GM18505 (cell line): ENCODE measurements at regions not wholly inside any gene's neighbourhood (a gene's known extent, or its start where the extent isn't known, plus 50 kb on each side); places are given as distances from the start of the nearest gene placed in this dataset.
"Not testable (repeated sequence)": the region's sequence is repeated elsewhere in the genome, so short reads cannot be mapped to it uniquely, and the experiment has no call there.

Source experiments
- ATAC-seq: cut with Tn5 transposase; IDR thresholded peaks from one replicate; pipeline ENCODE4 v1.9.1; 2021; ENCODE audit not compliant: unreplicated experiment
- POLR2A ChIP-seq: IDR thresholded peaks from 4 replicates; pipeline ENCODE4 v1.6.1; 2011; ENCODE audit warnings: borderline replicate concordance; ENCODE audit not compliant: insufficient read depth, insufficient read length; ENCODE audit errors: extremely low read depth

DNA sequence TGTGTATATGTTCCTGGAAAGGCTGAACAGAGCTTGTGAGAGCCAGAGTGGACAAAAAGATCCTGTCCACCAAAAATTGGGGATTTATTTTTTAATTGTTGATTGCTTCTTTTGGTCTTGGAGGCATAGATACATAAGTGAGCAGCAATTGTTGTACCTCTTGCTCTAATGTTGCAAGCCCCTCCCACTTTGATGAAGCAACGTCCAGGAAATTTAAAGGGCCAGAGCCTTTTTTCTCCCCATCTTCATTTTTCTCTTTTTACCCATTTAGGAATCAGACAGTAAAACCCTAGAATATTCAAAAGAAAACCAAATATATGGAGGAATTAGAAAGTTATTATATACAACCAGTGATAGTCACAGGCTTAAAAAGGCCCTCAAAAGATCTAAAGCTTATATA, 871.8 kb upstream of the NRXN1 start:
- ATAC-seq: no peak

DNA sequence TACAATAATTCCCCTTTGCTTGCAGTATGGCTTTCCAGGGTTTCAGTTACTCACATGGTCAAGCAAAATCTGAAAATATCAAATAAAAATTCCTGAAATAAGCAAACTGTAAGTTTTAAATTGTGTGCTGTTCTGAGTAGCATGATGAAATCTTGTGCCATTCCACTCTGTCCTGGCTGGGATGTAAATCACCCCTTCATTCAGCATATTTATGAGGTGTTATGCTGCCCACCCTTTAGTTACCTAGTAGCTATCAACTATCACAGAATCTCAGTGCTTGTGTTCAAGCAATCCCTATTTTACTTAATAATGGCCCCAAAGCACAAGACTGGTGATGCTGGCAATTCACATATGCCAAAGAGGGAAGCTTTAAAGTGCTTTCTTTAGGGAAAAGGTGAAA, 867.7 kb upstream of the NRXN1 start:
- no peak for ATAC-seq
- no peak for TF ChIP-seq POLR2A

More for the DNA sequence above, 871.8 kb upstream of the NRXN1 start:
- no peak for TF ChIP-seq POLR2A

DNA sequence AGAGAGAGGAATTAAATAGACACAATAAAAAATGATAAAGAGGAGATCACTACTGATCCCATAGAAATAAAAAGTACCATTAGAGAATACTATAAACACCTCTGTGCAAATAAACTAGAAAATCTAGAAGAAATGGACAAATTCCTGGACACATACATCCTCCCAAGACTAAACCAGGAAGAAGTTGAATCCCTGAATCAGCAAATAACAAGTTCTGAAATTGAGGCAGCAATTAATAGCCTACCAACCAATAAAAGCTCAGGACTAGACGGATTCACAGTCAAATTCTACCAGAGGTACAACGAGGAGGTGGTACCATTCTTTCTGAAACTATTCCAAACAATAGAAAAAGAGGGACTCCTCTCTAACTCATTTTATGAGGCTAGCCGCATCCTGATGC, 862.7 kb upstream of the NRXN1 start:
- not testable (repeated sequence) for ATAC-seq

DNA sequence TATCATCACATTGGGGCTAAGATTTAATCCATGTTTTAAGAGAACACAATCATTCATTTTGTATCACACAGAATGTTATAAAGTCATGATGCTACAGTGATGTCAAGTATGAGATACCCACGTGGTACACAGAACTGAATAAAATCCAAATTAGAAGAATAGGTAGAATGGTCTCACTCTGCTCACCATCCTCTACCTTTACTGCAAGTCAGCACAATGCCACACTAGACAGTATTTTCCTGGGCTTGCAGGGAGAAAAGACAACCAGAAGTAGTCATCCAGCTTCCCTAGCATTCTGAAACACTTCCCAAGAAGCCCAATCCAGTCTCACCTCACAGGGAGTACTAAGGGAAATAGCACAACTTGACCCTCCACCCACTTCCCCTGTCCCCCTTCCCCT, 856.2 kb upstream of the NRXN1 start:
- ATAC-seq: no peak
- TF ChIP-seq POLR2A: no peak

DNA sequence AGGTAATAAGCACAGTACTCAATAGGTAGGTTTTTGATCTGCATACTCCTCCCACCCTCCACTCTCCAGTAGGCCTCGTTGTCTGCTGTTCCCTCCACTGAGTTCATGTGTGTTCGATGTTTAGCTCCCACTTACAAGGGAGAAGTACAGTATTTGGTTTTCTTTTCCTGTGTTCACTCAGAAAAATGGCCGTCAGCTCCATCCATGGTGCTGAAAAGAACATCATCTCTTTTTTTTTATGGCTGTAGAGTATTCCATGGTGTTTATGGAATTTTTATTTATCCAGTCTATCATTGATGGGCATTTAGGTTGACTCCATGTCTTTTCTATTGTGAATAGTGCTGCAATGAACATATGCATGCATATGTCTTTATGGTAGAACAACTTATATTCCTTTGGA, 849.7 kb upstream of the NRXN1 start:
- ATAC-seq: no peak
- TF ChIP-seq POLR2A: no peak

DNA sequence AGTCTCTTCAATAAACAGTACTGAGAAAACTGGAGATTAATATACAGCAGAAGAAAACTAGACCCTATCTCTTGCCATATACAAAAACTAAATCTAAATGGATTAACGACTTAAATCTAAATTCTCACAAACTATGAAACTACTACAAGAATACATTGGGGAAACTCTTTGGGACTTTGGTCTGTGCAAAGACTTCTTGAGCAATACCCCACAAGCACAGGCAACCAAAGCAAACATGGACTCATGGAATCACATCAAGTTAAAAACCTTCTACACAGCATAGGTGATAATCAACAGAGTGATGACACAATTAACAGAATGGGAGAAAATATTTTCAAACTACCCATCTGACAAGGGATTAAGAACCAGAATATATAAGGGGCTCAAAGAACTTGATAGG, 848.2 kb upstream of the NRXN1 start:
- TF ChIP-seq POLR2A: no peak
- no peak for ATAC-seq

DNA sequence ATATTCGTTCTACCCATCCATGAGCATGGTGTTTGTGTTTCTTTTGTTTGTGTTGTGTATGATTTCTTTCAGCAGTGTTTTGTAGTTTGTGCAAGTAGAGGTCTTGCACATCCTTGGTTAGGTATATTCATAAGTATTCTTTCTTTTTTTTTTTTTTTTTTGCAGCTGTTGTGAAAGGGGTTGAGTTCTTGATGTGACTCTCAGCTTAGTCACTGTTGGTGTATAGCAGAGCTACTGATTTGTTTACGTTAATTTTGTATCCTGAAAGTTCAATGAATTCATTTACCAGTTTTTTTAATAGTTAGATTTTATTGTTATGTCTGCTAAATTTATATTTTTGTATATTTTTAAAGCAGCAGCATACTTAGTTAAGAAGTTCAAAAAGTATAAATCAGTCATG, 834.4 kb upstream of the NRXN1 start:
- ATAC-seq: no peak
- TF ChIP-seq POLR2A: no peak

DNA sequence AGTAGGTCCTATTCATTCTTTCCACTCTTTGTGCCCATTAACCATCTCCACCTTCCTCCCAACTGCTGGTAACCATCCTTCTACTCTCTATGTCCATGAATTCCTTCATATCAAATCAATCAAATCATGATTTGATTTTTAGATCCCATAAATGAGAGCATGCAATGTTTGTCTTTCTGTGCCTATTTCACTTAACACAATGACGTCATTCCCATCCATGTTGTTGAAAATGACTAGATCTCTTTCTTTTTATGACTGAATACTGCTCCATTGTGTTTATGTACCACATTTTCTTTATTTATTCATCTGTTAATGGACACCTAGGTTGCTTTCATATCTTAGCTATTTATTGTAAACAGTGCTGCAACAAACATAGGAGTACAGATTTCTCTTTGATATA, 827.3 kb upstream of the NRXN1 start:
- TF ChIP-seq POLR2A: no peak
- ATAC-seq: no peak

DNA sequence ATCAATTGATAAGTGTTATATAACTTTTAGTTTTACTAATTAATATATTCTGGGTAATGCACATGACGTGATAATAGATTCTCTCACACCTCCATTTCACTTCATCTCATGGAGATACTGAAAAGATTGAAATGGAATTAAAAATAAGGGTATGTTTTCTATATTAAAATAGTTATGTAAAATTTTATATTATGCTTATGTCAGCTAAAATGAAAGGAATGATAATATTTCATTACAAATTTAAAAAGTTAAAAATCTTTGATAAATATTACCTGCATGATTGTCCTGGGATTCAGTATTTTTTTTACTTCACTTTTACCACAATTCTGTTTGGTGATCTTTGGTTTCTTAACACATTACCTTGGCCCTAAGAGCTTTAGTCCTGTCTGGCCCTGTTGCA, 823.8 kb upstream of the NRXN1 start:
- ATAC-seq: no peak
- no peak for TF ChIP-seq POLR2A

DNA sequence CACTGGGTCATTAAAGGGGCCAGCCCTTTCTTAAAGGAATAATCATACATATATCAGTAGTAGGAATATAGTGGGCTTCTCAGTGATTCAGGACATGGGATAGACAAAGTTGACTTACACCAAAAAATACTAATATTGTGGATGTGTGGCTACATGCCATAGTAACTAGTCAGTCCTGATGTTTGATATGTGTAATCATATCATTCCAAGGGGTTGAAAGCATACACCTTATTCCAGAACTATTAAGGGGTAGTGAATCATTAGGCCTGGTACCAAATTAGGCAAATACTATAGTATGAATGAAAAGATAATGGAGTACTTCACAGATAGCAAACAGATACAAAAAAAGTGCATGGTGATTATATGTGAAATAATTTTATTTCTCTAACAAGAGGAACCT, 814.9 kb upstream of the NRXN1 start:
- ATAC-seq: no peak
- TF ChIP-seq POLR2A: no peak

DNA sequence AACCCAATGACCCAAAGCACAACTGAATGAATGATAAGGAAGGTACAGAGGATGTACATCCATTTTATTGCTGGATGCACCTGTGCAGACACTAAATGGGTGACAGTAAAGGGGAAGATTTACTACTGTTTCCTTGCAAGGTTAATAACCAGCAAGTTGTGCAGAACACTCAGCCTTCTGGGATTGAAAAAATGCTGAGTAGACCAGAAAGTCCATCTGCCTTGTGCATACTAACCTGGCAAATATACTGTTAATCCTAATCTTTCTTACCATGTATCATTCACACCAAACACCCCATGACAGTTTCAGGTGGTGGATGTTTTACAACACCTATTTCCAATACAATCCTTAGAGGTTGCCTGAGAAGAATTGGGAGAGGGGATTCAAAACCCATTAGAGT, 814.1 kb upstream of the NRXN1 start:
- no peak for ATAC-seq
- TF ChIP-seq POLR2A: no peak

DNA sequence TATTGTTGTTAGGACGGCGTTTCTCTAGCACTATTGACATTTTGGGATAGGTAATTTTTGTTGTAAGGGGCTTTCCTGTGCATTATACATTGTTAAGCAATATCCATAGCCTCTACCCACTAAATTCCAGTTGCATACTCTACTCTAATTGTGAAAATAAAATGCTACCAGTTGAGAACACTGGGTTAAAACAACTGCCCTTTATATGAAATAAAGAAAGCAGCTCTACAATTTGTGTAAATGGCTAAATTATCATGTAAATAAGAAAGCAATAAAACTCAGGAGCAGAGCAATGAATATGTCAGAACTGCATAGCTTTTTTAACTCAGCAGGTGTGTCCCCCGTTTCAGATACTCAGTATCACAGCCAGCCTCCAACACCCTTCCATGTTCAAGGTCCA, 812.7 kb upstream of the NRXN1 start:
- ATAC-seq: no peak
- TF ChIP-seq POLR2A: no peak

DNA sequence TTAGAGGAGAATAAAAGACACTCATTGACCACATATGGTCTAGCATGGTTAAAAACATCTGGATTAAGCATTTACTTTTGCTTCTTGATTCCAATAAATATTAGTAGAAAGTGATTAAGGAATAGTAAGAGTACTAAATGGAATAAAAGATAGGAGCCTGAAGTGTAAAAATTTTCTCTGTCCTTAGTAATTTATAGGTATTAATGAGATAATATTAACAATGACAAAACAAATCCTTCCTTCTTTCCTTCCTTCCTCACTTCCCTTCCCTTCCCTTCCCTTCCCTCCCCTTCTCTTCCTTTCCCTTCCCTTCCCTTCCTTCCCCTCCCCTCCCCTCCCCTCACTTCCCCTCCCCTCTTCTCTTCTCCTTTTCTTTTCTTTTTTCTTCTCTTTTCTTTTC, 797.5 kb upstream of the NRXN1 start:
- no peak for TF ChIP-seq POLR2A
- ATAC-seq: no peak

DNA sequence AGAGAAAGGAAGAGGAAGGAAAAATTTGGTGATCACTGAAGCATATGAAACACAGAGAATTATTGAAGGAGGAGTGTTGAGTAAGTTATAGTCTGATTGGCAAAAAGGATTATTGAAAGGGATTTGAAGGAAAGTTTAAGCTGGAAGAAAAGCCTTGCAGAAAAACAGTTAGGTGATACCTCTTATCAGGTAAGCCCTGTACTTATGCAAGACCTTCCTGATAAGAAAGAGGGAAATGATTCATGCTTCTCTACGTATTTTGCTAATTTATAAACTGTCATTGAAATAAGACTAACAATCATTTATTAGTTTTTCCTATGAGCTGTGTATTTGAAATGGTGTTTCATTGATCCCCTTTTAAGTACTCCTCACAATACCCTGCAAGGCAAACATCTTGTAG, 793.9 kb upstream of the NRXN1 start:
- no peak for ATAC-seq
- TF ChIP-seq POLR2A: no peak

DNA sequence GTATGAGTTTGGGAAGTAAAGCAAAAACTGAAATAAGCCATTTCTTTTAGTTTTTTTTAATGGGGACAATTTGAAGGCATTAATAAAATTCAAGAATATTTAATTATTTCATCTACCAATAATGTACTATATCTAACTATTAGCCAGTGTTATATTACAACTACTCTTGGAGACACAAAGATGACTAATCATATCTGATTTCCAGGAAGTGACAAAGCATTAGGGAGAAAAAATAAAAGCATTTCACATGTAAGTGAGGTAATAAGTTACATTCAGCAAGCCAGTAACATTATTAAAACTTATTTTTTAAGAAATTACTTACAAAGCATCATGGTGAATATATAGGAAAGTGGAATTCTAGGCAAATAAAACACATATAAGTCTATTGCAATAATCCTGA, 781.3 kb upstream of the NRXN1 start:
- no peak for TF ChIP-seq POLR2A

More for the DNA sequence above, 781.3 kb upstream of the NRXN1 start:
- ATAC-seq: no peak
